ENCODE measurements at regions not wholly inside any gene's neighbourhood (a gene's known extent, or its start where the extent isn't known, plus 50 kb on each side); places are given as distances from the start of the nearest gene placed in this dataset.
A peak's percentile ranks its signal among the peaks of the same experiment; 100 is the strongest.

- H3K4me3 ChIP-seq = no peak overlapping the region
- H3K27me3 ChIP-seq = no peaks in the 10 kb centered on the region
- H3K27ac ChIP-seq = no peak overlapping the region
- no peaks in the 10 kb centered on the region; a peak in 1 of 22 replicates for H3K36me3 ChIP-seq
- H3K9ac ChIP-seq = no peak overlapping the region
- H3K9me3 ChIP-seq (replicated peaks in 1 of 11) = peaks cover 7 to 20% (median 16%) of the 10 kb centered on the region in 11 experiments; a peak in 17 of 22 replicates
- TF ChIP-seq Cebpa-rat (IDR thresholded peaks at IDR 0.05) = no peak
- H3K4me1 ChIP-seq = peaks cover 0 to 15% (median 4%) of the 10 kb centered on the region in 10 experiments; a peak in 9 of 20 replicates
- no peaks in the 10 kb centered on the region for H4K20me1 ChIP-seq
- H3K4me2 ChIP-seq = no peak overlapping the region
Observed at GRCh38 chr3:57009802-57010201, 50.7 kb upstream of the SPATA12 start.

GRCh38 chr3:57009367-57009766, 51.1 kb upstream of the SPATA12 start:
- no peaks in the 10 kb centered on the region for H4K20me1 ChIP-seq
- H3K27ac ChIP-seq = no peak overlapping the region
- H3K9ac ChIP-seq = no peak overlapping the region
- H3K9me3 ChIP-seq (replicated peaks in 1 of 11) = peaks cover 7 to 20% (median 16%) of the 10 kb centered on the region in 11 experiments; a peak in 17 of 22 replicates
- TF ChIP-seq Cebpa-rat (IDR thresholded peaks at IDR 0.05) = no peak
- H3K27me3 ChIP-seq = no peaks in the 10 kb centered on the region
- no peak overlapping the region for H3K4me3 ChIP-seq
- H3K4me1 ChIP-seq = peaks cover 0 to 15% (median 4%) of the 10 kb centered on the region in 10 experiments; a peak in 9 of 20 replicates
- H3K36me3 ChIP-seq = no peaks in the 10 kb centered on the region; a peak in 1 of 22 replicates
- no peak overlapping the region for H3K4me2 ChIP-seq

- H3K9me3 ChIP-seq (replicated peaks in 1 of 11) = peaks cover 2 to 6% (median 3%) of the 10 kb centered on the region in 11 experiments; a peak in 15 of 22 replicates
- H3K27me3 ChIP-seq = no peaks in the 10 kb centered on the region
- peaks cover 0 to 15% (median 4%) of the 10 kb centered on the region in 10 experiments; a peak in 9 of 20 replicates for H3K4me1 ChIP-seq
- H3K4me2 ChIP-seq = peak overlapping the region in 4 of 11 experiments; percentile 2 to 50 (median 32); a peak in 6 of 22 replicates
- H3K27ac ChIP-seq = peak overlapping the region in 2 of 11 experiments; percentile 8 to 30; a peak in 3 of 22 replicates
- H4K20me1 ChIP-seq = no peaks in the 10 kb centered on the region
- no peaks in the 10 kb centered on the region for H3K36me3 ChIP-seq
- TF ChIP-seq Cebpa-rat (IDR thresholded peaks at IDR 0.05) = no peak
- no peak overlapping the region for H3K4me3 ChIP-seq
- 0 out of 22 replicates have a peak overlapping the region, but pooled peaks of 1 of the 11 experiments have one; percentile 18 for H3K9ac ChIP-seq
Observed at GRCh38 chr3:57007521-57008460, 52.7 kb upstream of the SPATA12 start.

GRCh38 chr3:57006949-57007419, 53.5 kb upstream of the SPATA12 start:
- no peak for TF ChIP-seq Cebpa-rat (IDR thresholded peaks at IDR 0.05)
- no peak overlapping the region for H3K4me3 ChIP-seq
- H3K9me3 ChIP-seq (replicated peaks in 1 of 11) = no peaks in the 10 kb centered on the region
- no peaks in the 10 kb centered on the region for H3K36me3 ChIP-seq
- H3K4me1 ChIP-seq = peaks cover 0 to 15% (median 4%) of the 10 kb centered on the region in 10 experiments; a peak in 9 of 20 replicates
- H4K20me1 ChIP-seq = no peaks in the 10 kb centered on the region
- peak overlapping the region in 2 of 11 experiments; percentile 28 to 50; a peak in 3 of 22 replicates for H3K4me2 ChIP-seq
- no peaks in the 10 kb centered on the region for H3K27me3 ChIP-seq
- H3K27ac ChIP-seq = no peak overlapping the region
- H3K9ac ChIP-seq = no peak overlapping the region

GRCh38 chr3:57006179-57006657, 54.2 kb upstream of the SPATA12 start:
- no peaks in the 10 kb centered on the region for H4K20me1 ChIP-seq
- H3K9me3 ChIP-seq (replicated peaks in 1 of 11) = no peaks in the 10 kb centered on the region
- H3K4me1 ChIP-seq = peaks cover 0 to 15% (median 4%) of the 10 kb centered on the region in 10 experiments; a peak in 9 of 20 replicates
- no peaks in the 10 kb centered on the region for H3K27me3 ChIP-seq
- H3K4me2 ChIP-seq = no peak overlapping the region
- no peaks in the 10 kb centered on the region for H3K36me3 ChIP-seq
- no peak overlapping the region for H3K27ac ChIP-seq
- no peak for TF ChIP-seq Cebpa-rat (IDR thresholded peaks at IDR 0.05)
- no peak overlapping the region for H3K9ac ChIP-seq
- no peak overlapping the region for H3K4me3 ChIP-seq

- H4K20me1 ChIP-seq = no peaks in the 10 kb centered on the region
- H3K36me3 ChIP-seq = no peaks in the 10 kb centered on the region
- H3K4me3 ChIP-seq = no peak overlapping the region
- H3K4me1 ChIP-seq = peaks cover 0 to 15% (median 4%) of the 10 kb centered on the region in 10 experiments; a peak in 9 of 20 replicates
- no peak overlapping the region for H3K9ac ChIP-seq
- no peak overlapping the region for H3K27ac ChIP-seq
- TF ChIP-seq Cebpa-rat (IDR thresholded peaks at IDR 0.05) = no peak
- H3K27me3 ChIP-seq = no peaks in the 10 kb centered on the region
- no peak overlapping the region for H3K4me2 ChIP-seq
- H3K9me3 ChIP-seq (replicated peaks in 1 of 11) = no peaks in the 10 kb centered on the region
Observed at GRCh38 chr3:57004229-57004628, 56.2 kb upstream of the SPATA12 start.

- Histone ChIP-seq H3K27me3 (no peaks in the 10 kb centered on the region), H3K36me3 (no peaks in the 10 kb centered on the region), H3K27ac (no peak overlapping the region), H3K9me3 (replicated peaks in 1 of 11) (no peaks in the 10 kb centered on the region), H3K9ac (no peak overlapping the region), H3K4me2 (no peak overlapping the region), H3K4me1 (peaks cover 0 to 15% (median 4%) of the 10 kb centered on the region in 10 experiments; a peak in 9 of 20 replicates), H4K20me1 (no peaks in the 10 kb centered on the region), H3K4me3 (no peak overlapping the region)
- no peak for TF ChIP-seq Cebpa-rat (IDR thresholded peaks at IDR 0.05)
Observed at GRCh38 chr3:57003676-57004075, 56.8 kb upstream of the SPATA12 start.

GRCh38 chr3:57001356-57001755, 59.1 kb upstream of the SPATA12 start:
- Histone ChIP-seq H3K4me3 (no peak overlapping the region), H3K4me1 (no peaks in the 10 kb centered on the region), H3K9ac (no peak overlapping the region), H3K27me3 (no peaks in the 10 kb centered on the region), H3K4me2 (no peak overlapping the region), H4K20me1 (no peaks in the 10 kb centered on the region), H3K9me3 (replicated peaks in 1 of 11) (no peaks in the 10 kb centered on the region), H3K27ac (no peak overlapping the region), H3K36me3 (no peaks in the 10 kb centered on the region)
- TF ChIP-seq Cebpa-rat (IDR thresholded peaks at IDR 0.05) = no peak

GRCh38 chr3:57000012-57000411, 60.5 kb upstream of the SPATA12 start:
- Histone ChIP-seq H3K4me3 (no peak overlapping the region), H3K9ac (no peak overlapping the region), H3K27ac (no peak overlapping the region), H3K36me3 (no peaks in the 10 kb centered on the region), H3K4me2 (no peak overlapping the region), H3K27me3 (no peaks in the 10 kb centered on the region), H4K20me1 (no peaks in the 10 kb centered on the region), H3K4me1 (no peaks in the 10 kb centered on the region), H3K9me3 (replicated peaks in 1 of 11) (no peaks in the 10 kb centered on the region)
- TF ChIP-seq Cebpa-rat (IDR thresholded peaks at IDR 0.05) = no peak

Data from BLaER1 treated with 17β-estradiol and CSF1 and Interleukin-3, amounts not matched to agents 10 nM and 100 nM (cell line).